GM18526 (cell line): ENCODE measurements at regions not wholly inside any gene's neighbourhood (a gene's known extent, or its start where the extent isn't known, plus 50 kb on each side); places are given as distances from the start of the nearest gene placed in this dataset.

Source experiments
- POLR2A ChIP-seq: IDR thresholded peaks from 3 replicates; pipeline ENCODE4 v1.6.1; 2011; ENCODE audit not compliant: insufficient read length; ENCODE audit errors: extremely low read depth

GRCh38 chr17:77523540-77523939, 382.8 kb downstream of the SEC14L1 start:
- no peak for TF ChIP-seq POLR2A

- no peak for TF ChIP-seq POLR2A
These were observed 385.5 kb downstream of the SEC14L1 start for GRCh38 chr17:77526259-77526711.

- TF ChIP-seq POLR2A, result no peak
These were observed 386.1 kb downstream of the SEC14L1 start for GRCh38 chr17:77526728-77527350.

GRCh38 chr17:77527409-77527808, 386.6 kb downstream of the SEC14L1 start:
- no peak for TF ChIP-seq POLR2A

- TF ChIP-seq POLR2A, result no peak
These were observed 387.2 kb downstream of the SEC14L1 start for GRCh38 chr17:77527836-77528505.

- no peak for TF ChIP-seq POLR2A
These were observed 388.0 kb downstream of the SEC14L1 start for GRCh38 chr17:77528516-77529327.

- TF ChIP-seq POLR2A, result no peak
These were observed 388.5 kb downstream of the SEC14L1 start for GRCh38 chr17:77529328-77529650.

GRCh38 chr17:77530591-77530990, 389.8 kb downstream of the SEC14L1 start:
- TF ChIP-seq POLR2A, result no peak

- TF ChIP-seq POLR2A, result no peak
These were observed 390.2 kb downstream of the SEC14L1 start for GRCh38 chr17:77531002-77531401.

- no peak for TF ChIP-seq POLR2A
These were observed 390.9 kb downstream of the SEC14L1 start for GRCh38 chr17:77531641-77532040.

GRCh38 chr17:77534137-77534536, 393.4 kb downstream of the SEC14L1 start:
- no peak for TF ChIP-seq POLR2A

GRCh38 chr17:77535435-77535834, 394.7 kb downstream of the SEC14L1 start:
- TF ChIP-seq POLR2A, result no peak

GRCh38 chr17:77535892-77536291, 395.1 kb downstream of the SEC14L1 start:
- TF ChIP-seq POLR2A, result no peak

- no peak for TF ChIP-seq POLR2A
These were observed 396.8 kb downstream of the SEC14L1 start for GRCh38 chr17:77537566-77537965.

GRCh38 chr17:77540531-77540930, 399.8 kb downstream of the SEC14L1 start:
- no peak for TF ChIP-seq POLR2A

GRCh38 chr17:77540975-77541374, 400.2 kb downstream of the SEC14L1 start:
- TF ChIP-seq POLR2A, result no peak
